ENCODE measurements at regions not wholly inside any gene's neighbourhood (a gene's known extent, or its start where the extent isn't known, plus 50 kb on each side); places are given as distances from the start of the nearest gene placed in this dataset.

DNA sequence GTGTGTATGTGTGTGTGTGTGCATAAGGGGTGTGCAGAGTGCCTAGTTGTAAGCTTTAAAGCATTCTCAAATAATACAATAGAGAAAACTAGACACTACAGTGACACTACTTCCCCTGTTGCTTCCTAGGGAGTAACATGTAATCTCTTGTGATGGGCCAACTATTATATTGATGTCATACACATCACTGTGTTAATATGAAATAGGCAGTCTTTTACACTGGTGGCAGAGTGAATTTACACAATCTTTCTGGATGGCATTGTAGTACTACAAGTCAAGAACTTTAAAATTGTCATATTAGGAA lies 488.0 kb upstream of the ZEB2 start:
- no peak overlapping the region for H3K4me3 ChIP-seq (ENCODE audit: low read depth, low read length)
- no peaks in the 10 kb centered on the region for H3K79me2 ChIP-seq
- no peaks in the 10 kb centered on the region for H3K4me1 ChIP-seq
- H3K36me3 ChIP-seq (ENCODE audit: control insufficient read depth, insufficient read depth, low read length), result no peaks in the 10 kb centered on the region
- H3K9me3 ChIP-seq (ENCODE audit: control insufficient read depth, low read length), result no peaks in the 10 kb centered on the region
- no peak overlapping the region for H3K27ac ChIP-seq
- TF ChIP-seq, protein P1, sequence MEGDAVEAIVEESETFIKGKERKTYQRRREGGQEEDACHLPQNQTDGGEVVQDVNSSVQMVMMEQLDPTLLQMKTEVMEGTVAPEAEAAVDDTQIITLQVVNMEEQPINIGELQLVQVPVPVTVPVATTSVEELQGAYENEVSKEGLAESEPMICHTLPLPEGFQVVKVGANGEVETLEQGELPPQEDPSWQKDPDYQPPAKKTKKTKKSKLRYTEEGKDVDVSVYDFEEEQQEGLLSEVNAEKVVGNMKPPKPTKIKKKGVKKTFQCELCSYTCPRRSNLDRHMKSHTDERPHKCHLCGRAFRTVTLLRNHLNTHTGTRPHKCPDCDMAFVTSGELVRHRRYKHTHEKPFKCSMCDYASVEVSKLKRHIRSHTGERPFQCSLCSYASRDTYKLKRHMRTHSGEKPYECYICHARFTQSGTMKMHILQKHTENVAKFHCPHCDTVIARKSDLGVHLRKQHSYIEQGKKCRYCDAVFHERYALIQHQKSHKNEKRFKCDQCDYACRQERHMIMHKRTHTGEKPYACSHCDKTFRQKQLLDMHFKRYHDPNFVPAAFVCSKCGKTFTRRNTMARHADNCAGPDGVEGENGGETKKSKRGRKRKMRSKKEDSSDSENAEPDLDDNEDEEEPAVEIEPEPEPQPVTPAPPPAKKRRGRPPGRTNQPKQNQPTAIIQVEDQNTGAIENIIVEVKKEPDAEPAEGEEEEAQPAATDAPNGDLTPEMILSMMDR (IDR thresholded peaks at IDR 0.05), result no peak
- no peak overlapping the region for H3K9ac ChIP-seq
- H2AFZ ChIP-seq, result no peak overlapping the region
- H3K27me3 ChIP-seq (ENCODE audit: control insufficient read depth, insufficient read depth, low read length), result no peaks in the 10 kb centered on the region
- no peak overlapping the region for H3K4me2 ChIP-seq (ENCODE audit: low read length)

DNA sequence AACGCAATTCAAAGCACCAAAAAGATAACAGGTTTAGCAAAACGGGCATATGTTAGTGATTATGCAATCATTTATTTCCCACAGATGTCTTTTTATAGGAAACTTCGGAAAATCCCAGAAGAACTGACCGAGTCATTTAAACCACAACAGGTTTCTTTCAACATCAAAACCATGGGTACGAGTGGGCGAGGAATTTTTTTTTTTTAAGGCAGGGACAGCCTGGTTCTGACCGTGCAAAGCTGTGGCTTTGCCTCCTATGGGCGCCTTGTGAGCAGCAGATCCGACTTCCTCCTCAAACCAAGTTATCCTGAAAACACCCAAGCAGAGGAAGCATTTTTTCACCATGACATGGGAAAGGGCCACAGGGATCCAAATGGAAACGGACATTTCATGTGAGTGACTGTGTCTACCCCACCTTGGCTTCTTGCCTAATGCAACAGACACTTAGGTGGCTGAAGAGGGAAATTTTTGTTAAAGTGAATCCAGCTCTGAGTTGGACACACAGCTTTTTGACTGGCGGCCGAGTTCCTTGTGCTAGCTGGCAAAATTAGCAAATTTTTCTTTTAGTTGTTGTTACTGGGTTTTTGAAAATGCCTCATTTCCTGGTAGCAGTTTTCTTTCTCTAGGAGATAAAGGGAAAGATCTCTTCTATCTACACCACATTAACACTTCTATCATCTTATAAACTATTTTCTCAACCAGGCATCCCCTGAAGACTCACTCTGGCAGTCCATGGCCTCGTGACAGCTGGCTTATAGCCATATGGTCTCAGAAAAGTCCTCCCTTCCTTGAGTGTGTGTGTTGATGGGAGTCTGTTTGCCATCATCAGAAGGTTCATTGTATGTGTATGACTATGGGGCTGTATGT lies 487.4 kb upstream of the ZEB2 start:
- no peak overlapping the region for H3K9ac ChIP-seq
- no peaks in the 10 kb centered on the region for H3K79me2 ChIP-seq
- no peak overlapping the region for H2AFZ ChIP-seq
- no peaks in the 10 kb centered on the region for H3K4me1 ChIP-seq
- no peak overlapping the region for H3K4me2 ChIP-seq (ENCODE audit: low read length)
- TF ChIP-seq, protein P1 (IDR thresholded peaks at IDR 0.05), result no peak
- H3K27me3 ChIP-seq (ENCODE audit: control insufficient read depth, insufficient read depth, low read length), result no peaks in the 10 kb centered on the region
- no peaks in the 10 kb centered on the region for H3K36me3 ChIP-seq (ENCODE audit: control insufficient read depth, insufficient read depth, low read length)
- H3K27ac ChIP-seq, result no peak overlapping the region
- no peaks in the 10 kb centered on the region for H3K9me3 ChIP-seq (ENCODE audit: control insufficient read depth, low read length)
- no peak overlapping the region for H3K4me3 ChIP-seq (ENCODE audit: low read depth, low read length)

DNA sequence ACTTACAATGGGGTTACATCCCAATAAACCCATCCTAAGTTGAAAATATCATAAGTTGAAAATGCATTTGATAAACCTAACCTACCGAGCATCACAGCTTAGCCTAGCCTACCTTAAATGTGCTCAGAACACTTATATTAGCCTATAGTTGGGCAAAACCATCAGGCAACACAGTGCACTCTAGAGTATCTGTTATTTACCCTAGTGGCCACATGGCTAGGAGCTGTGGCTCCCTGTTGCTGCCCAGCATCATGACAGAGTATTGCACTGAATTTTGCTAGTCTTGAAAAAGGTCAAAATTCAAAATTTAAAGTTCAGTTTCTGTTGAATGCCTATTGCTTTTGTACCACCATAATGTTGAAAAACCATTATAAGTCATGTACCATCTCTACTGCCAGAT lies 482.7 kb upstream of the ZEB2 start:
- Histone ChIP-seq H3K4me3 (ENCODE audit: low read depth, low read length) (no peak overlapping the region), H3K36me3 (ENCODE audit: control insufficient read depth, insufficient read depth, low read length) (no peaks in the 10 kb centered on the region), H3K9me3 (ENCODE audit: control insufficient read depth, low read length) (no peaks in the 10 kb centered on the region), H3K79me2 (no peaks in the 10 kb centered on the region), H3K27me3 (ENCODE audit: control insufficient read depth, insufficient read depth, low read length) (no peaks in the 10 kb centered on the region), H2AFZ (no peak overlapping the region), H3K4me2 (ENCODE audit: low read length) (no peak overlapping the region), H3K9ac (no peak overlapping the region), H3K27ac (no peak overlapping the region), H3K4me1 (no peaks in the 10 kb centered on the region)
- TF ChIP-seq, protein P1 (IDR thresholded peaks at IDR 0.05), result no peak

DNA sequence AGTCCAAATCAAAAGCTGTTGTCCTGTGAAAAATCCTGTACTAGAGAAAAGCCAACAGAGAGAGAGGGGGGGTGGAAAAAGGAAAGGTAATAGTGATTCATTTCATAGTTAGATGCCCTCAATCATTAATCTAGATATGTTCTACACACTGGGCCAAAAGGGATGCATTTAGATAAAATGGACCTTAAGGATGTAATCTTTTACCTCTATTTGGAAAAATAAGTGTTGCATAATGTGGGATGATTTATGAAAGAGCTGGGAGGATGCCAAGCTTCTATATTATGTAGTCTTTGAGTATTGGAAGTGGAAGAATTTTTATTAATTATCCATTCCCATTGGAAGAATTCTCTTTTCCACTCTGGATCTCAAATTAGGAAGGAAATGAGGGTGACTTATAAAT lies 480.5 kb upstream of the ZEB2 start:
- Histone ChIP-seq H3K27ac (no peak overlapping the region), H3K4me3 (ENCODE audit: low read depth, low read length) (no peak overlapping the region), H3K79me2 (no peaks in the 10 kb centered on the region), H2AFZ (no peak overlapping the region), H3K9ac (no peak overlapping the region), H3K4me2 (ENCODE audit: low read length) (no peak overlapping the region), H3K9me3 (ENCODE audit: control insufficient read depth, low read length) (no peaks in the 10 kb centered on the region), H3K27me3 (ENCODE audit: control insufficient read depth, insufficient read depth, low read length) (no peaks in the 10 kb centered on the region), H3K4me1 (no peaks in the 10 kb centered on the region), H3K36me3 (ENCODE audit: control insufficient read depth, insufficient read depth, low read length) (no peaks in the 10 kb centered on the region)
- TF ChIP-seq, protein P1 (IDR thresholded peaks at IDR 0.05), result no peak

DNA sequence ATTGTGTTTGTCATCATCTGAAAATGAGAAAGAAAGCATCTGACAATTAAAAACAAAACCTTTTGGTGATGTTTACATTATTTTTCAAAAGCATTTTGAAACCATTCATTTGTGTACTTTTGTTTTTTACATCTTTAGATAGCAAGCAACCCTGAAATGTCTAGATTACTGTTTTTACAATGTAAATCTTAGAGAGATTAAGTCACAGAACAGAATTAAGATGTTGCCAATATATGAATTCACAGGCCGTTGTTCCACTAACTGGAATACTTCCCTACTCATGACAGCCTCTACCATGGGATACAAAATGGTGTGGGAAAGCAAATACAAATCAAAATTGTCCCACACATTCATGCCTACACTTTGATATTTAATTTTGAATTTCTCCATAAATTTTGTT lies 480.0 kb upstream of the ZEB2 start:
- Histone ChIP-seq H3K9ac (no peak overlapping the region), H3K4me1 (no peaks in the 10 kb centered on the region), H3K27ac (no peak overlapping the region), H3K36me3 (ENCODE audit: control insufficient read depth, insufficient read depth, low read length) (no peaks in the 10 kb centered on the region), H3K9me3 (ENCODE audit: control insufficient read depth, low read length) (no peaks in the 10 kb centered on the region), H3K4me3 (ENCODE audit: low read depth, low read length) (no peak overlapping the region), H3K27me3 (ENCODE audit: control insufficient read depth, insufficient read depth, low read length) (no peaks in the 10 kb centered on the region), H2AFZ (no peak overlapping the region), H3K79me2 (no peaks in the 10 kb centered on the region), H3K4me2 (ENCODE audit: low read length) (no peak overlapping the region)
- TF ChIP-seq, protein P1 (IDR thresholded peaks at IDR 0.05), result no peak

Data from parathyroid adenoma (tissue), 2 donors.